Mucosa of descending colon (tissue), 3 donors: ENCODE measurements at regions not wholly inside any gene's neighbourhood (a gene's known extent, or its start where the extent isn't known, plus 50 kb on each side); places are given as distances from the start of the nearest gene placed in this dataset.

Source experiments
- ATAC-seq: fragments of 200-7000 bp; cut with Tn5 transposase; one replicate; pipeline ENCODE4 v1.9.1; 2020; ENCODE audit warnings: mild to moderate bottlenecking, moderate library complexity
- DNase-seq, 3 donors: peaks; one replicate each; pipeline ENCODE4 v3.0.0-alpha.2; 2020
- H3K36me3 ChIP-seq: fragments of 200-600 bp; one replicate; pipeline ENCODE4 v1.8.0; 2021; ENCODE audit warnings: low read depth, mild to moderate bottlenecking
- H3K4me1 ChIP-seq: fragments of 200-600 bp; one replicate; pipeline ENCODE4 v1.8.0; 2021; ENCODE audit warnings: low read depth, mild to moderate bottlenecking
- H3K4me3 ChIP-seq: fragments of 200-600 bp; one replicate; pipeline ENCODE4 v1.8.0; 2021; ENCODE audit warnings: mild to moderate bottlenecking
- H3K9me3 ChIP-seq: fragments of 200-600 bp; one replicate; pipeline ENCODE4 v1.8.0; 2021; ENCODE audit warnings: mild to moderate bottlenecking
- CTCF ChIP-seq: fragments of 200-600 bp; IDR thresholded peaks from one replicate; pipeline ENCODE4 v1.8.0; 2022; ENCODE audit warnings: antibody characterized with exemption, mild to moderate bottlenecking
- intact Hi-C, 2 donors: fragments of 100-400 bp; cut with DNase I in 1 of 2; cut with micrococcal nuclease in 1 of 2; formaldehyde crosslinking; loops; one replicate each; pipeline versions ENCODE4 v1.11.0 to v1.11.1; 2022; cut with DNase I, micrococcal nuclease
- donor health status: DM: no; HTN: no; CAD: no; lungs with moderate emphysema.
- donor health status: DM: no; HTN: no; CAD: no.
- donor health status: DM: no; HTN: yes; CAD: no.

- TF ChIP-seq CTCF, result no peak
- H3K36me3 ChIP-seq, result no peaks in the 10 kb centered on the region
- DNase-seq (no peak), ATAC-seq (no peak)
- H3K4me1 ChIP-seq, result no peaks in the 10 kb centered on the region
- no peak overlapping the region for H3K4me3 ChIP-seq
- intact Hi-C loops, result no loop called here
- no peaks in the 10 kb centered on the region for H3K9me3 ChIP-seq
These were observed 771.1 kb downstream of the NR2F2 start for GRCh38 chr15:97101572-97101971.

GRCh38 chr15:97114900-97115760 is 784.6 kb downstream of the NR2F2 start:
- DNase-seq (no peak), ATAC-seq (no peak)
- intact Hi-C loops, result no loop called here
- Histone ChIP-seq H3K4me1 (no peaks in the 10 kb centered on the region), H3K36me3 (no peaks in the 10 kb centered on the region), H3K9me3 (peaks cover 6% of the 10 kb centered on the region), H3K4me3 (no peak overlapping the region)
- TF ChIP-seq CTCF, result no peak

- no peak overlapping the region for H3K4me3 ChIP-seq
- H3K9me3 ChIP-seq, result peaks cover 6% of the 10 kb centered on the region
- intact Hi-C loops, result no loop called here
- no peaks in the 10 kb centered on the region for H3K36me3 ChIP-seq
- DNase-seq, result no peak
- no peak for TF ChIP-seq CTCF
- ATAC-seq, result no peak
- H3K4me1 ChIP-seq, result no peaks in the 10 kb centered on the region
These were observed 785.2 kb downstream of the NR2F2 start for GRCh38 chr15:97115761-97116070.

GRCh38 chr15:97124790-97125189 is 794.3 kb downstream of the NR2F2 start:
- DNase-seq (no peak), ATAC-seq (no peak)
- Histone ChIP-seq H3K9me3 (peaks cover 2% of the 10 kb centered on the region), H3K36me3 (no peaks in the 10 kb centered on the region), H3K4me1 (no peaks in the 10 kb centered on the region), H3K4me3 (no peak overlapping the region)
- intact Hi-C loops, result no loop called here
- TF ChIP-seq CTCF, result no peak

GRCh38 chr15:97126553-97127233 is 796.2 kb downstream of the NR2F2 start:
- DNase-seq (no peak), ATAC-seq (no peak)
- H3K36me3 ChIP-seq, result no peaks in the 10 kb centered on the region
- TF ChIP-seq CTCF, result no peak
- no peak overlapping the region for H3K4me3 ChIP-seq
- intact Hi-C loops, result no loop called here
- no peaks in the 10 kb centered on the region for H3K4me1 ChIP-seq
- peaks cover 2% of the 10 kb centered on the region for H3K9me3 ChIP-seq
